ENCODE measurements at regions not wholly inside any gene's neighbourhood (a gene's known extent, or its start where the extent isn't known, plus 50 kb on each side); places are given as distances from the start of the nearest gene placed in this dataset.

- Histone ChIP-seq H3K36me3 (no peaks in the 10 kb centered on the region), H3K27me3 (no peaks in the 10 kb centered on the region), H3K27ac (no peak overlapping the region), H3K4me3 (no peak overlapping the region), H3K9me3 (no peaks in the 10 kb centered on the region), H3K4me1 (no peaks in the 10 kb centered on the region)
- intact Hi-C loops (cut with DNase I; ENCODE audit: low total_unique reads), result no loop called here
- TF ChIP-seq POLR2AphosphoS5 (IDR thresholded peaks at IDR 0.05) (no peak), POLR2A (IDR thresholded peaks at IDR 0.05) (no peak), CTCF (IDR thresholded peaks at IDR 0.05) (no peak)
- no peak for DNase-seq (ENCODE audit: low spot score in 2 of 2)
These were observed 503.0 kb downstream of the NTRK3 start for GRCh38 chr15:87753539-87753938.

- H3K27ac ChIP-seq, result no peak overlapping the region
- no peak overlapping the region for H3K4me3 ChIP-seq
- no peaks in the 10 kb centered on the region for H3K4me1 ChIP-seq
- DNase-seq (ENCODE audit: low spot score in 2 of 2), result no peak
- no peaks in the 10 kb centered on the region for H3K36me3 ChIP-seq
- H3K27me3 ChIP-seq, result no peaks in the 10 kb centered on the region
- intact Hi-C loops (cut with DNase I; ENCODE audit: low total_unique reads), result no loop called here
- no peaks in the 10 kb centered on the region for H3K9me3 ChIP-seq
- TF ChIP-seq CTCF (IDR thresholded peaks at IDR 0.05) (no peak), POLR2A (IDR thresholded peaks at IDR 0.05) (no peak), POLR2AphosphoS5 (IDR thresholded peaks at IDR 0.05) (no peak)
These were observed 504.1 kb downstream of the NTRK3 start for GRCh38 chr15:87752250-87752951.

- no peaks in the 10 kb centered on the region for H3K9me3 ChIP-seq
- no peak overlapping the region for H3K27ac ChIP-seq
- no peaks in the 10 kb centered on the region for H3K36me3 ChIP-seq
- no peaks in the 10 kb centered on the region for H3K27me3 ChIP-seq
- no peak for DNase-seq (ENCODE audit: low spot score in 2 of 2)
- no peak for TF ChIP-seq POLR2A (IDR thresholded peaks at IDR 0.05)
- TF ChIP-seq CTCF (IDR thresholded peaks at IDR 0.05), result no peak
- TF ChIP-seq POLR2AphosphoS5 (IDR thresholded peaks at IDR 0.05), result no peak
- no peak overlapping the region for H3K4me3 ChIP-seq
- no peaks in the 10 kb centered on the region for H3K4me1 ChIP-seq
- intact Hi-C loops (cut with DNase I; ENCODE audit: low total_unique reads), result no loop called here
These were observed 508.1 kb downstream of the NTRK3 start for GRCh38 chr15:87748483-87748882.

GRCh38 chr15:87747087-87747486 is 509.5 kb downstream of the NTRK3 start:
- Histone ChIP-seq H3K4me1 (no peaks in the 10 kb centered on the region), H3K4me3 (no peak overlapping the region), H3K36me3 (no peaks in the 10 kb centered on the region), H3K27me3 (no peaks in the 10 kb centered on the region), H3K9me3 (no peaks in the 10 kb centered on the region), H3K27ac (no peak overlapping the region)
- TF ChIP-seq CTCF (IDR thresholded peaks at IDR 0.05) (no peak), POLR2AphosphoS5 (IDR thresholded peaks at IDR 0.05) (no peak), POLR2A (IDR thresholded peaks at IDR 0.05) (no peak)
- intact Hi-C loops (cut with DNase I; ENCODE audit: low total_unique reads), result no loop called here
- DNase-seq (ENCODE audit: low spot score in 2 of 2), result no peak

GRCh38 chr15:87746333-87746732 is 510.2 kb downstream of the NTRK3 start:
- TF ChIP-seq POLR2AphosphoS5 (IDR thresholded peaks at IDR 0.05) (no peak), CTCF (IDR thresholded peaks at IDR 0.05) (no peak), POLR2A (IDR thresholded peaks at IDR 0.05) (no peak)
- H3K9me3 ChIP-seq, result no peaks in the 10 kb centered on the region
- DNase-seq (ENCODE audit: low spot score in 2 of 2), result no peak
- no peaks in the 10 kb centered on the region for H3K27me3 ChIP-seq
- intact Hi-C loops (cut with DNase I; ENCODE audit: low total_unique reads), result no loop called here
- H3K36me3 ChIP-seq, result no peaks in the 10 kb centered on the region
- H3K4me3 ChIP-seq, result no peak overlapping the region
- no peak overlapping the region for H3K27ac ChIP-seq
- H3K4me1 ChIP-seq, result no peaks in the 10 kb centered on the region

All from breast epithelium (tissue), 4 donors.